Keratinocyte (primary cell): ENCODE measurements at regions not wholly inside any gene's neighbourhood (a gene's known extent, or its start where the extent isn't known, plus 50 kb on each side); places are given as distances from the start of the nearest gene placed in this dataset.

Experiments
- DNase-seq: peaks from one replicate; pipeline ENCODE4 v3.0.0-alpha.2; 2011; ENCODE audit warnings: low read depth, missing footprints, low spot score
- FAIRE-seq: peaks from 2 replicates; lab custom pipeline; 2011; peaks lifted over from hg19 to GRCh38; lab: Jason Lieb, UNC
- H2AFZ ChIP-seq: 2 replicates; pipeline ENCODE4 v1.6.0; 2012; ENCODE audit warnings: low read length, control low read depth, inconsistent platforms; ENCODE audit not compliant: control insufficient read depth
- H3K27ac ChIP-seq: 2 replicates; pipeline ENCODE4 v1.5.1; 2011; ENCODE audit warnings: low read length; ENCODE audit not compliant: control insufficient read depth, insufficient read depth
- H3K27me3 ChIP-seq: 3 replicates; pipeline ENCODE4 v1.6.0; 2011; ENCODE audit warnings: low read length; ENCODE audit not compliant: control insufficient read depth, insufficient read depth; ENCODE audit errors: extremely low read depth
- H3K36me3 ChIP-seq, 2 experiments: 2 replicates in 1 of 2; 3 replicates in 1 of 2; pipeline ENCODE4 v1.5.1; 2011; ENCODE audit warnings: low read length in 2 of 2, mild to moderate bottlenecking in 1 of 2; ENCODE audit not compliant: control insufficient read depth in 2 of 2, insufficient read depth in 2 of 2; ENCODE audit errors: extremely low read depth in 1 of 2
- H3K4me1 ChIP-seq: 3 replicates; pipeline ENCODE4 v1.5.1; 2011; ENCODE audit warnings: low read length; ENCODE audit not compliant: control insufficient read depth, insufficient read depth; ENCODE audit errors: extremely low read depth
- H3K4me2 ChIP-seq: 3 replicates; pipeline ENCODE4 v1.6.0; 2011; ENCODE audit warnings: low read depth, low read length; ENCODE audit not compliant: control insufficient read depth, insufficient read depth; ENCODE audit errors: extremely low read depth
- H3K4me3 ChIP-seq, 3 experiments: fragments of 200-600 bp in 1 of 3; sonication (generic) in 1 of 3; 2 replicates in 2 of 3; 3 replicates in 1 of 3; pipeline ENCODE4 v1.5.1; 2011 to 2016; ENCODE audit warnings: low read length in 3 of 3, mild to moderate bottlenecking in 3 of 3, control low read depth in 2 of 3, inconsistent platforms in 1 of 3, low read depth in 1 of 3, mixed read lengths in 1 of 3, mixed run types in 1 of 3, moderate library complexity in 1 of 3; ENCODE audit not compliant: control insufficient read depth in 2 of 3, insufficient read depth in 2 of 3; ENCODE audit errors: extremely low read depth in 1 of 3
- H3K79me2 ChIP-seq: 2 replicates; pipeline ENCODE4 v1.6.0; 2012; ENCODE audit warnings: low read length; ENCODE audit not compliant: control insufficient read depth, insufficient read depth
- H3K9ac ChIP-seq: 3 replicates; pipeline ENCODE4 v1.6.0; 2011; ENCODE audit warnings: low read length; ENCODE audit not compliant: control insufficient read depth, insufficient read depth; ENCODE audit errors: extremely low read depth
- H3K9me1 ChIP-seq: 3 replicates; pipeline ENCODE4 v1.6.0; 2011; ENCODE audit warnings: low read length; ENCODE audit not compliant: control insufficient read depth, insufficient read depth; ENCODE audit errors: extremely low read depth
- H3K9me3 ChIP-seq: 2 replicates; pipeline ENCODE4 v1.5.1; 2012; ENCODE audit warnings: low read depth, low read length; ENCODE audit not compliant: control insufficient read depth
- H4K20me1 ChIP-seq: 3 replicates; pipeline ENCODE4 v1.6.0; 2011; ENCODE audit warnings: low read length; ENCODE audit not compliant: control insufficient read depth, insufficient read depth; ENCODE audit errors: extremely low read depth
- EZH2 ChIP-seq: IDR thresholded peaks from one replicate; pipeline ENCODE4 v1.6.1; 2012; ENCODE audit warnings: inconsistent platforms, mild to moderate bottlenecking, low read length, moderate library complexity
- dilution Hi-C: fragments of 300-500 bp; cut with MboI; formaldehyde crosslinking; loops from one replicate; pipeline ENCODE4 v1.7.0; 2020; ENCODE audit warnings: low sequenced_read_pairs; ENCODE audit not compliant: extremely low pct_ligation_motif_present
- TF ChIP-seq, protein P1 (sequence below), 3 experiments: IDR thresholded peaks in 1 of 3; conservative IDR thresholded peaks in 1 of 3; optimal IDR thresholded peaks in 1 of 3; 2 replicates in 2 of 3; 3 replicates in 1 of 3; pipeline versions ENCODE3 to v1.5.1; 2011; ENCODE audit warnings: low read length in 3 of 3, mild to moderate bottlenecking in 3 of 3, moderate library complexity in 2 of 3, control low read depth in 1 of 3, inconsistent platforms in 1 of 3; ENCODE audit not compliant: insufficient read depth in 2 of 3; ENCODE audit errors: extremely low read depth in 1 of 3

DNA sequence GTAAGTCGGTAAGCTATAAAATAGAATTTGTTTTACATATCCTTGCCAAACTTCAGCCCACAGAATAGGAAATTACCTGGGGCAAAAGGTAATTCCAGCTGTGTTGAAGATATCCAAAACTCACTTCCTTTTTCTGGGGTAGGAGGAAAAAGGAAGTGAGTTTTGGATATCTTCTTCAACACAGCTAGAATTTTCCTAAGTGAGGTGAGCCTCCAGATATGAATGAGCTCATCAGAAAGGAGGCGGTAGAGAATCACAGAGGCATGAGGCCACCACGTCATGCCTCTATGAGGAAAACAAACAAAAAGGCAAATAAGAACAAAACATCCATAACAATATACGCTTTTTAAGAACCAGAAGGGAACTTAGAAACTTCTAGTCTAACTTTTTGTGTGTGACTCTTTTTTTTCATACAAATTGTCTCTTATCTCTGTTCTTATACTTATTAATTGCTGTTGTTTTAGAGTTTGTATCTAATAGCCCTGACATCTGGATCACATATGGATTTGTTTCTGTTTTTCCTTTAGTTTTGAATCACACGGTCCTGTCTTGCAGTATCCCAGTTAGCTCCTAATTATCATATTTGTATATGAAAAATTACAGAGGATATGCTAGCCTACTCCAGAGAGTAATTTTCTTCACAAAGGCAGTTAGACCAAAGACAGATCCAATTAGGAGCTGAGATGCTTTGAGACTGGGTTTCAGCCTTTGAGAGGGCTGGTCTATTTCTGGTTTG lies 104.5 kb downstream of the RBM43 start:
- dilution Hi-C loops = no loop called here
- H3K9me1 ChIP-seq = no peaks in the 10 kb centered on the region
- no peak overlapping the region for H2AFZ ChIP-seq
- DNase-seq (no peak), FAIRE-seq (no peak)
- H3K9ac ChIP-seq = no peak overlapping the region
- no peak overlapping the region for H3K4me2 ChIP-seq
- no peaks in the 10 kb centered on the region for H3K36me3 ChIP-seq
- no peaks in the 10 kb centered on the region for H3K27me3 ChIP-seq
- H3K9me3 ChIP-seq = no peaks in the 10 kb centered on the region
- peaks cover 4% of the 10 kb centered on the region for H3K4me1 ChIP-seq
- H3K4me3 ChIP-seq = no peak overlapping the region
- no peaks in the 10 kb centered on the region for H4K20me1 ChIP-seq
- TF ChIP-seq, protein P1, sequence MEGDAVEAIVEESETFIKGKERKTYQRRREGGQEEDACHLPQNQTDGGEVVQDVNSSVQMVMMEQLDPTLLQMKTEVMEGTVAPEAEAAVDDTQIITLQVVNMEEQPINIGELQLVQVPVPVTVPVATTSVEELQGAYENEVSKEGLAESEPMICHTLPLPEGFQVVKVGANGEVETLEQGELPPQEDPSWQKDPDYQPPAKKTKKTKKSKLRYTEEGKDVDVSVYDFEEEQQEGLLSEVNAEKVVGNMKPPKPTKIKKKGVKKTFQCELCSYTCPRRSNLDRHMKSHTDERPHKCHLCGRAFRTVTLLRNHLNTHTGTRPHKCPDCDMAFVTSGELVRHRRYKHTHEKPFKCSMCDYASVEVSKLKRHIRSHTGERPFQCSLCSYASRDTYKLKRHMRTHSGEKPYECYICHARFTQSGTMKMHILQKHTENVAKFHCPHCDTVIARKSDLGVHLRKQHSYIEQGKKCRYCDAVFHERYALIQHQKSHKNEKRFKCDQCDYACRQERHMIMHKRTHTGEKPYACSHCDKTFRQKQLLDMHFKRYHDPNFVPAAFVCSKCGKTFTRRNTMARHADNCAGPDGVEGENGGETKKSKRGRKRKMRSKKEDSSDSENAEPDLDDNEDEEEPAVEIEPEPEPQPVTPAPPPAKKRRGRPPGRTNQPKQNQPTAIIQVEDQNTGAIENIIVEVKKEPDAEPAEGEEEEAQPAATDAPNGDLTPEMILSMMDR (optimal IDR thresholded peaks at IDR 0.05 in 1 of 3, IDR thresholded peaks at IDR 0.05 in 1 of 3, conservative IDR thresholded peaks at IDR 0.05 in 1 of 3; ENCODE audit: extremely low read depth in 1 of 3, insufficient read depth in 2 of 3, low read length in 3 of 3) = no peak
- no peak for TF ChIP-seq EZH2
- no peak overlapping the region for H3K27ac ChIP-seq
- H3K79me2 ChIP-seq = no peaks in the 10 kb centered on the region

DNA sequence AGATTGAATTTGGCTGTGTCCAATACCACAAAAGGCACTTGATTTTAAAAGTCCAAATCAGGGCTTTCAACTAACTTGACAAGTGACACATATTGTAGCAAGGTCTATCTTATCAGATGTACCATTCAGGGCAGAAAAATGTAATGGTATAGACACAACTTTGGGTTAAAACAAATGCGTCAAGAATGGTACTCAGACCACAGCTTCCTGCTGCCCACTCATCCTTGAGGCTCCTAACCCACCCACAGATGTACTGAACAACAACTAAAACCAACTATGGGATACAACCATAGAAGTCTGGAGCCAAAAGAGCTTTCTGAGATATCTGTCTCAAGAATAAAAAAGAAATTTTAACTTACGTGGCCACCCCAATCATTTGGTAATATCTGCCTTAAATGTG lies 105.2 kb downstream of the RBM43 start:
- H3K79me2 ChIP-seq = no peaks in the 10 kb centered on the region
- no peak overlapping the region for H3K27ac ChIP-seq
- DNase-seq (no peak), FAIRE-seq (no peak)
- H3K9me1 ChIP-seq = no peaks in the 10 kb centered on the region
- H3K4me3 ChIP-seq = no peak overlapping the region
- H3K36me3 ChIP-seq = no peaks in the 10 kb centered on the region
- no peak overlapping the region for H2AFZ ChIP-seq
- H3K9me3 ChIP-seq = no peaks in the 10 kb centered on the region
- dilution Hi-C loops = no loop called here
- no peaks in the 10 kb centered on the region for H4K20me1 ChIP-seq
- H3K4me1 ChIP-seq = peaks cover 4% of the 10 kb centered on the region
- TF ChIP-seq EZH2 = no peak
- TF ChIP-seq, protein P1 (optimal IDR thresholded peaks at IDR 0.05 in 1 of 3, IDR thresholded peaks at IDR 0.05 in 1 of 3, conservative IDR thresholded peaks at IDR 0.05 in 1 of 3; ENCODE audit: extremely low read depth in 1 of 3, insufficient read depth in 2 of 3, low read length in 3 of 3) = no peak
- H3K4me2 ChIP-seq = no peak overlapping the region
- H3K27me3 ChIP-seq = no peaks in the 10 kb centered on the region
- H3K9ac ChIP-seq = no peak overlapping the region
